BE2C (cell line): ENCODE measurements at regions not wholly inside any gene's neighbourhood (a gene's known extent, or its start where the extent isn't known, plus 50 kb on each side); places are given as distances from the start of the nearest gene placed in this dataset.
"Not testable (repeated sequence)": the region's sequence is repeated elsewhere in the genome, so short reads cannot be mapped to it uniquely, and the experiment has no call there.

Source experiments
- DNase-seq: peaks from one replicate; pipeline ENCODE4 v3.0.0-alpha.2; 2020
- H3K27me3 ChIP-seq: fragments of 250-450 bp; sonication (Bioruptor Pico); 2 replicates; pipeline ENCODE4 v1.5.1; 2020; ENCODE audit warnings: mild to moderate bottlenecking
- H3K36me3 ChIP-seq: fragments of 250-450 bp; sonication (Bioruptor Pico); 2 replicates; pipeline ENCODE4 v1.5.1; 2020; ENCODE audit warnings: mild to moderate bottlenecking
- H3K4me1 ChIP-seq: fragments of 250-450 bp; sonication (Bioruptor Pico); 2 replicates; pipeline ENCODE4 v1.5.1; 2020
- H3K4me3 ChIP-seq: 2 replicates; pipeline ENCODE4 v1.5.1; 2011; ENCODE audit warnings: low read depth, low read length
- H3K9me3 ChIP-seq: fragments of 250-450 bp; sonication (Bioruptor Pico); 2 replicates; pipeline ENCODE4 v1.5.1; 2020
- CTCF ChIP-seq: IDR thresholded peaks from 2 replicates; pipeline ENCODE4 v1.5.1; 2012; ENCODE audit warnings: mild to moderate bottlenecking, low read depth, low read length

GRCh38 chr18:67386032-67386431, 130.5 kb downstream of the DSEL start:
- Histone ChIP-seq H3K4me1 (no peaks in the 10 kb centered on the region; the same call in 1 of the 2 replicates), H3K4me3 (no peak overlapping the region), H3K9me3 (no peaks in the 10 kb centered on the region), H3K27me3 (no peaks in the 10 kb centered on the region), H3K36me3 (no peaks in the 10 kb centered on the region)
- DNase-seq: no peak
- TF ChIP-seq CTCF: no peak

GRCh38 chr18:67385455-67385854, 131.1 kb downstream of the DSEL start:
- no peak overlapping the region for H3K4me3 ChIP-seq
- no peak for TF ChIP-seq CTCF
- DNase-seq: no peak
- H3K9me3 ChIP-seq: no peaks in the 10 kb centered on the region
- no peaks in the 10 kb centered on the region for H3K27me3 ChIP-seq
- no peaks in the 10 kb centered on the region for H3K36me3 ChIP-seq
- no peaks in the 10 kb centered on the region; the same call in 1 of the 2 replicates for H3K4me1 ChIP-seq

- H3K27me3 ChIP-seq, H3K4me1 ChIP-seq, H3K4me3 ChIP-seq, H3K9me3 ChIP-seq, H3K36me3 ChIP-seq, DNase-seq: not testable (repeated sequence)
Measured at GRCh38 chr18:67384057-67384456, 132.5 kb downstream of the DSEL start.

- Histone ChIP-seq H3K27me3 (no peaks in the 10 kb centered on the region), H3K4me3 (no peak overlapping the region), H3K9me3 (no peaks in the 10 kb centered on the region), H3K4me1 (no peaks in the 10 kb centered on the region), H3K36me3 (no peaks in the 10 kb centered on the region)
- TF ChIP-seq CTCF: no peak
- no peak for DNase-seq
Measured at GRCh38 chr18:67381608-67382150, 134.8 kb downstream of the DSEL start.

- Histone ChIP-seq H3K4me1 (no peaks in the 10 kb centered on the region), H3K9me3 (no peaks in the 10 kb centered on the region), H3K27me3 (no peaks in the 10 kb centered on the region), H3K36me3 (no peaks in the 10 kb centered on the region), H3K4me3 (no peak overlapping the region)
- no peak for TF ChIP-seq CTCF
- DNase-seq: no peak
Measured at GRCh38 chr18:67380867-67381266, 135.7 kb downstream of the DSEL start.

GRCh38 chr18:67379981-67380380, 136.5 kb downstream of the DSEL start:
- H3K4me3 ChIP-seq: no peak overlapping the region
- TF ChIP-seq CTCF: no peak
- no peak for DNase-seq
- no peaks in the 10 kb centered on the region for H3K36me3 ChIP-seq
- H3K9me3 ChIP-seq: no peaks in the 10 kb centered on the region
- H3K4me1 ChIP-seq: no peaks in the 10 kb centered on the region
- H3K27me3 ChIP-seq: no peaks in the 10 kb centered on the region

GRCh38 chr18:67376372-67376771, 140.1 kb downstream of the DSEL start:
- no peaks in the 10 kb centered on the region for H3K36me3 ChIP-seq
- TF ChIP-seq CTCF: no peak
- H3K4me1 ChIP-seq: no peaks in the 10 kb centered on the region
- no peaks in the 10 kb centered on the region for H3K9me3 ChIP-seq
- no peak for DNase-seq
- no peak overlapping the region for H3K4me3 ChIP-seq
- no peaks in the 10 kb centered on the region for H3K27me3 ChIP-seq
